Renal cortical epithelial cell (primary cell): ENCODE measurements at regions not wholly inside any gene's neighbourhood (a gene's known extent, or its start where the extent isn't known, plus 50 kb on each side); places are given as distances from the start of the nearest gene placed in this dataset.

Experiments
- DNase-seq: peaks from one replicate; pipeline ENCODE4 v3.0.0-alpha.2; 2011; ENCODE audit warnings: low read depth

GRCh38 chr6:104574135-104574750, 285.5 kb downstream of the HACE1 start:
- DNase-seq = no peak

GRCh38 chr6:104573350-104573749, 286.4 kb downstream of the HACE1 start:
- DNase-seq = no peak

DNA sequence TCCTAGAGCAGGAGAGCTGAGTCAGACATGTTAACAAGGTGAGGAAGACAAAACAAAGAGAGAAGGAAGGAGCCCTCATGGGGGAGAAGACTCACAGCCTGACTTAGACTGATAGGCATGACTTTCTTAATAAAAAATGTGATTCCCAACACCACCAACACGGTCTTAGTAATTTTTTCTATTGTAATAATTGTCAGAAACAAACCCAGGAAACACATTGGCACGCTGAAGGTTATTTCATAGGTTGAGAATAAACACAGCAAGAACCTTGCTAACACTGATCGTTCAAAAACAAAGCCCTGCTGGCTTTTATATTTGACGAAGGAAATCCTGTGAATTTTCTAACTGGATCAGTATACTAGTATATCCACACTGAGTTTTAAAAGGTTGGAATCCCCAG, 286.8 kb downstream of the HACE1 start:
- no peak for DNase-seq

DNA sequence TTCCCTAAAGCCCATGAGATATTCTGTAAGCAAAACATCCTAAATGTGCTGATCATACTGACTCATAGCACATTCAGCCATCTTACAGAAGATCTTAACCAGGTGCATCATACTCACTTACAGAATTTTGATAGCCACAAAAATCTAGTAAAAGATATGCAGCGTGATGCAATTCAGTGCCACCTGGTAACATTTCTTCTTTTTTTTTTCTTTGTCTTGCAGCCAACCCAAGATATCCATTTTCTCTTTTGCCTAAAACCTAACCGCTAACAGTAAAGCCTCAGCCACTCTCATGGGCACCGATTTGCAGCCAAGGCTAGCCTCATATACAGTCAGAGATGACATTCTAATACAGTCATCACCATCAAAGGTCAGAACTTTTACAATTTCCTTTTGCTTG, 293.3 kb downstream of the HACE1 start:
- DNase-seq = no peak

DNA sequence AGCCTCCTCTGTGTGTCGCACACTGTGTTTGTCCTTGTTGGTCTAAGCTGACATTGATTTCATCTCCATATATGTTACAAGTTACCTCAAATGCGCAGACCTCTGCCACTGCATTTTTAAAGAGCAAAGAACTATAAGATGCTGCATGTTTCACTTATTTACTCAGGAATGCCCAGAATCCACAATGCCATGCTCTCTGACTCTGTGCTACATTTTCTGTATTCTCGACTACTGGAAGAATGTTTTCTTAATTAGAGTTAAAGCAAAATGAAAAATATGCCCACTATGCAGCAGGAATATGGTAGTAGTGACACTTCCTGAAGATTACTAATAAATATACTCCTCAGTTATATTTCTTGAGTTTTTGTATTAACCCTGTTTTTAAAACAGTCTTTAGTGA, 296.4 kb downstream of the HACE1 start:
- no peak for DNase-seq

DNA sequence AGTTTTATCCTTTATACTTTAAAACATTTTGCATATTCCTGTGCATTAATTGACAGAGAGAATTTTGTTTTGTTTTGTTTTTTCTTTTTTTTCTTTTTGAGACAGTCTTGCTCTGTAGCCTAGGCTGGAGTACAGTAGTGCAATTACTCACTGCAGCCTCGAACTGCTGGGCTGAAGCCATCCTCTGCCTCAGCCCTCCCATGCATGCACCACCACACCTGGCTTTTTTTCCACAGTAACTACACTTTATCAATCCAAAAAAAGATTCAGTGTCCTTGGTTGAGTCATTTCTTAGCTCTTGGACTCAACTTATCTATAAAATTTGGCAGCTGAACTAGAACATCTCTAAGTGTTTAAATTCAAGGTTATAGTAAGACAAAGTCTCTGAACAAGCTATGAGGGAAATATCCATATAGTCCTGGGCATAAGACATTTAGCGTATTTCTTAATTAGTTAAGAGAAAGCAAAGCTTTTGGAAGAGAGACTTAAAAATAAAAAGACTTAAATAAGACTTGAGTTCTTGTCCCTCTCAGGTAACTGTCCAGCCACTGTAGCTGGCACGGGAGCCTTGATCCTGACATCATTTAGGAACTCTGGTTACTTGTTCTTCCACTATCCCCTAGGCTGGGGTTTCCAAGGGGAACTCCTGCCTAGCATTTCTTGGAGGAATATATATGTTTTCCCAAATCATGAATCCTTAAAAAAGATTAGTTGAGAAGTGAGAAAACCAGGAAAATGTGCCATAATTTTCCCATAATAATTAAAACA, 300.1 kb downstream of the HACE1 start:
- no peak for DNase-seq

- no peak for DNase-seq
Measured at GRCh38 chr6:104558746-104559145, 301.0 kb downstream of the HACE1 start.

DNA sequence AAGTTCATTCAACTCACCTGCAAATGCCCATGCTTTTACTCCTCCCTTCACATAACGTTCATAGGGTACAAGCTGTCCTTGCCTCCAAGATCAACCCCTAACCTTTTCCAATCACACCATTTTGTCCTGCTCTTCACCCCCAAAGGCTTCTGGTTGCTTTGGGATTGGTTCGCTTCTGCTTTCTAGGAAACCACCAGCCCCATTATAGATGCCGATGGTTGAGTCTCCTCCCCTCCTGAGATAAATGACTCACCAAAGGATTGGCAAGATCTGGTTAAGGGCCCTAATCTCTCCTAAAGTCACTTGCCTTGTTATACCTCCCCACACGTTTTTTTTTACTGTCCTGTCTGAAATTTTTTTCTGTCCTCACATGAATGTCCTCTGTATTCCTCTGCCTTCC, 311.4 kb downstream of the HACE1 start:
- DNase-seq = no peak

- no peak for DNase-seq
Measured at GRCh38 chr6:104541411-104541810, 318.3 kb downstream of the HACE1 start.

GRCh38 chr6:104540743-104541142, 319.0 kb downstream of the HACE1 start:
- peak; percentile 9 for DNase-seq

- no peak for DNase-seq
Measured at GRCh38 chr6:104539173-104539572, 320.5 kb downstream of the HACE1 start.

- no peak for DNase-seq
Measured at GRCh38 chr6:104537872-104538271, 321.8 kb downstream of the HACE1 start.

- DNase-seq = peak; percentile 68
Measured at GRCh38 chr6:104537180-104537579, 322.5 kb downstream of the HACE1 start.

- DNase-seq = no peak
Measured at GRCh38 chr6:104532462-104532861, 327.3 kb downstream of the HACE1 start.

DNA sequence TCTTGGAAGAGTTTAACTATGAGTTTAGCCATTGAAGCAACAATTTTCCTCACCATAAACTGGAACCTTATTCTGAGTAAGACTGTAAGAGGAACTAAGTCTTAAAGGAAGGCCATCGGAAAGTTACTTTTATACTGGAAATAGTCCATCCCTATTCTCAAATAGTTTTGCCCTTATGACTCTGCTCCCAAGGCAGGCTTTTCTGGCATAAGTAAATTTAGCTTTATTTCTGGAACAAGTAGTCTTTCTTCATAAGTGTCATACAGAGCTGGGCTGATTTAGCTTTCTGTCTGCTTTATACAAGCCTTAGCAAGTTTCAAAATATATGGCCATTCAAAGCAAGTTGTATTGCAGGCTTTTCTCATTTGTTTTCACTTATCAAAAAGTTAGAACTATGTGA, 328.1 kb downstream of the HACE1 start:
- peak; percentile 56 for DNase-seq

GRCh38 chr6:104527761-104528415, 331.8 kb downstream of the HACE1 start:
- DNase-seq = no peak

DNA sequence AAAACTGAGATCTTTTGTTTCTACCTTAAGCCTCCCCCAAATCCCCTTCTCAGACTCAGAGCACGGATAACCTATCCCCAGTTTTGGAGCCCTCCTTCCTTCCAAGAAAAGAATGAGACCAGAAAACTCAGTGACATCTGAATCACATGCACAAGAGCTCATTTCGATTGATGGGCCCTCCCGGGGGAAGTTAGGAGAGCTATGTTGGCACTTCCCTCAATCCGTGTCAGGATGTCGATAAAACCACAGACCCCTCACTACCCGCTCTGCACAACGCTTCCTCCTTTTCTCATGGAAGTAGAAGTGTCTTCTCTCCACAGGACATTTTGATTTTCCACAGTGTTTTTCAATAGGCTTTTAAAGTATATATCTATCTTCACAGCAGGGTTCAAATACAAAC, 332.4 kb downstream of the HACE1 start:
- no peak for DNase-seq

GRCh38 chr6:104526376-104526775, 333.3 kb downstream of the HACE1 start:
- DNase-seq = no peak

DNA sequence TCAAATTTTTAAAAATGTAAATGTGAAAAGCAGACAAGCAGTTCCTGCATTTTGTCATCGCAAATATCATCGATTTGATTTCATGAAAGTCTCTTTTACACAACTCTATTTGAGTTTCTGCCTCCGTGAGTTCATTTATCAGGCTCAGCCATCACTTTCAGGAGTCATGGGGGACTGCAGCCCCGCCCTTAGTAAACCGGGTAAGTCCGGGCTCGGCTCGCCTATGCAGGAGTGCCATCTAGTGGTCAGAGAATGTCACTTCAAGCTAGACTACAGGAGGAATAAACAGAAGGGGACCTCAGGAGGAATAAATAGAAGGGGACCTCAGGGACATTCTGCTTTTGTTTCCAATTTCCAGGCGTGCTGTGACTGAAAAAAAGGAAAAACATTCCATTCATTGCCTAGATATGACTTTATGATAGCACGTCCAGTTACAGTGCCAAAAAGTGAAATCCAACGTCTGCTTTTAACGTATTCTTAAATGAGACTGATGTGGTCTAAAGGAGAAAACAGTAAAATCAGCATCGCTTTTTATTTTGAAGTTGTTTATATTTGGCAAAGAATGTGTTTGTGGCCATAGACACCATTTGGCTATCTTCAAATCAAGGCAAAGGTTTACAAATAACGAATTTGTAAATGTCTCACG, 333.9 kb downstream of the HACE1 start:
- DNase-seq = peak; percentile 52

DNA sequence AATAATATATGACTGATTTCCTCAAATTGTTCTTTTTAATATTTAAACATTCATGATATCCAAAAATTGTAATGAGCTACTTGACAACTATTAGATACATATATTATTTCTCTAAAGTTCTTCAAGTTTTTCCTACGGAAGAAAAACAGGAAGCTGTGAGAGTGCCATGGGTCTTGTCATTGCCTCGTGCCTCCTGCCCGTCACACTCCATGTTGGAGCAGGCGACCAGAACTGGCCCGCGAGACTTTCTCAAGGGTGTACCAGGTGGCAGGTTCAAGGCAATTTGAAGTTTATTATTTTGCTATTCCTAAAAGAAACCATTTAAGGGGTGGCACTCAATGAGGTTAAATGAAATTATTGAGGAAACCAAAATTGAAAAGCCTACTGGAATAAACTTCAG, 337.2 kb downstream of the HACE1 start:
- no peak for DNase-seq

- DNase-seq = no peak
Measured at GRCh38 chr6:104521176-104521575, 338.5 kb downstream of the HACE1 start.

DNA sequence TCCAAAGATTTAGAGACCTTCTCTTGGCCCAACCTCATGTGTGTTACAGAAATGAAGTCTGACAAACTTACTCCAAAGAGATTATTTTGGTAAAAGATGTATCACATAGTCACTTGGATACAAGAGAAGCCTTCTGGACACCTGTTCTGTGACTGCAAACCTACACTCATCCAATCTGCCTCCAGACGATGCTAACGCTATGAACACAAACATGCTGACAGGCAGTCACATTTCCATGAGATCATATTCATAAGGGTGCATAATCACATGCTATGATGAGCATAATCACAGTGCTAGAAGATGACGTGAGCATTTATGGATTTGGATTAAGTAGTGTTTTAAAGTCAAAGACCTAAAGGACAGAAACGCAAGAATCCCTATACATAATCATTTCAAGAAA, 340.2 kb downstream of the HACE1 start:
- DNase-seq = no peak

- no peak for DNase-seq
Measured at GRCh38 chr6:104509355-104509754, 350.4 kb downstream of the HACE1 start.
